GM12878 (cell line): ENCODE measurements at regions not wholly inside any gene's neighbourhood (a gene's known extent, or its start where the extent isn't known, plus 50 kb on each side); places are given as distances from the start of the nearest gene placed in this dataset.

ENCODE experiments used
- ATAC-seq: fragments of 200-7000 bp; cut with Tn5 transposase; 3 replicates; pipeline ENCODE4 v1.9.1; 2020; ENCODE audit warnings: mild to moderate bottlenecking, moderate library complexity
- BruUV-seq: library from RNA; stranded (reverse); fragments of 400-500 nt; replicated peaks from 2 replicates; lab custom pipeline; 2021; lab: Mats Ljungman, UMichigan
- CTCF ChIA-PET: fragments of 300-600 bp; sonication (Branson Sonifier 250); formaldehyde crosslinking; extraction: SDS; loops from one replicate; lab custom pipeline; 2021; ENCODE audit warnings: inconsistent platforms; lab: Yijun Ruan, JAX
- POLR2A ChIA-PET: fragments of 350-600 bp; formaldehyde crosslinking; extraction: SDS; loops from one replicate; lab custom pipeline; 2021; ENCODE audit warnings: inconsistent platforms; lab: Charles Lee
- RAD21 ChIA-PET: fragments of 300-600 bp; sonication (Branson Sonifier 250); formaldehyde crosslinking; loops from one replicate; lab custom pipeline; 2023; ENCODE audit warnings: antibody characterized with exemption; ENCODE audit not compliant: unreplicated experiment; lab: Charles Lee
- SMC1A ChIA-PET: fragments of 300-600 bp; sonication (Branson Sonifier 250); formaldehyde crosslinking; loops from one replicate; lab custom pipeline; 2023; ENCODE audit not compliant: unreplicated experiment, uncharacterized antibody; lab: Charles Lee
- DNase-seq: peaks from one replicate; pipeline ENCODE4 v3.0.0-alpha.2; 2011; ENCODE audit warnings: low read depth, low spot score
- FAIRE-seq: peaks from 3 replicates; lab custom pipeline; 2011; peaks lifted over from hg19 to GRCh38; lab: Jason Lieb, UNC
- H2AFZ ChIP-seq: 2 replicates; pipeline ENCODE4 v1.6.0; 2011; ENCODE audit warnings: low read depth, low read length, control low read depth; ENCODE audit not compliant: control insufficient read depth
- H3K27ac ChIP-seq: 2 replicates; pipeline ENCODE4 v1.5.1; 2011; ENCODE audit warnings: control low read depth; ENCODE audit not compliant: control insufficient read depth, insufficient read depth
- H3K27me3 ChIP-seq, 2 experiments: replicated peaks in 1 of 2; 2 replicates each; pipeline versions ENCODE4 v1.6.0 to v1.6.1; 2011; ENCODE audit warnings: low read length in 1 of 2; ENCODE audit not compliant: control insufficient read depth in 2 of 2, insufficient read depth in 2 of 2
- H3K36me3 ChIP-seq, 2 experiments: 2 replicates each; pipeline ENCODE4 v1.5.1; 2011; ENCODE audit warnings: low read length in 1 of 2; ENCODE audit not compliant: control insufficient read depth in 2 of 2, insufficient read depth in 2 of 2
- H3K4me1 ChIP-seq: 2 replicates; pipeline ENCODE4 v1.6.1; 2011; ENCODE audit warnings: mild to moderate bottlenecking, low read length, moderate library complexity, mixed read lengths; ENCODE audit not compliant: control insufficient read depth, insufficient read depth
- H3K4me2 ChIP-seq: 2 replicates; pipeline ENCODE4 v1.6.0; 2011; ENCODE audit warnings: control low read depth; ENCODE audit not compliant: control insufficient read depth, insufficient read depth
- H3K4me3 ChIP-seq: fragments of 200-600 bp; sonication (generic); 2 replicates; pipeline ENCODE4 v1.5.1; 2016
- H3K79me2 ChIP-seq: 2 replicates; pipeline ENCODE4 v1.6.0; 2011; ENCODE audit warnings: low read length; ENCODE audit not compliant: control insufficient read depth, insufficient read depth
- H3K9ac ChIP-seq: 2 replicates; pipeline ENCODE4 v1.8.0; 2011; ENCODE audit warnings: low read length, control low read depth, mixed read lengths; ENCODE audit not compliant: control insufficient read depth, insufficient read depth
- H3K9me3 ChIP-seq: replicated peaks from 3 replicates; pipeline ENCODE4 v1.5.1; 2011; ENCODE audit warnings: mild to moderate bottlenecking, low read length; ENCODE audit not compliant: control insufficient read depth, insufficient read depth
- H4K20me1 ChIP-seq: 2 replicates; pipeline ENCODE4 v1.6.0; 2011; ENCODE audit not compliant: control insufficient read depth, insufficient read depth
- ATF2 ChIP-seq: IDR thresholded peaks from 2 replicates; pipeline ENCODE4 v1.6.1; 2012; ENCODE audit warnings: low read length, inconsistent platforms
- IRF4 ChIP-seq: IDR thresholded peaks from 2 replicates; pipeline ENCODE4 v1.6.1; 2011; ENCODE audit warnings: low read depth, low read length
- RAD21 ChIP-seq: IDR thresholded peaks from 2 replicates; pipeline ENCODE4 v1.6.1; 2011; ENCODE audit warnings: mild to moderate bottlenecking, low read depth, low read length, moderate library complexity; ENCODE audit not compliant: insufficient read depth
- RBBP5 ChIP-seq: fragments of 200-600 bp; sonication (generic); conservative IDR thresholded peaks from 2 replicates; pipeline ENCODE4 v1.6.1; 2016
- RELA ChIP-seq: fragments of 450-650 bp; IDR thresholded peaks from 2 replicates; pipeline ENCODE4 v1.8.0; 2014; ENCODE audit warnings: borderline replicate concordance; ENCODE audit not compliant: partially characterized antibody
- SMAD1 ChIP-seq: fragments of 450-650 bp; IDR thresholded peaks from 2 replicates; pipeline ENCODE4 v1.6.1; 2018; ENCODE audit warnings: mild to moderate bottlenecking, low read depth; ENCODE audit not compliant: partially characterized antibody
- TBL1XR1 ChIP-seq: IDR thresholded peaks from 2 replicates; pipeline ENCODE4 v1.6.1; 2012; ENCODE audit warnings: low read depth, low read length, improper control_type of control experiment
- ZNF622 ChIP-seq: fragments of 450-650 bp; IDR thresholded peaks from 2 replicates; pipeline ENCODE4 v1.6.1; 2017; ENCODE audit warnings: mild to moderate bottlenecking, inconsistent platforms
- WGBS: methylation state at CpG from one replicate; pipeline ENCODE4 v1.1.6; 2016; ENCODE audit warnings: low lambda C conversion rate; ENCODE audit not compliant: insufficient replicate concordance, insufficient coverage; ENCODE audit errors: missing lambda C conversion rate; 5-methylcytosine and 5-hydroxymethylcytosine counted together
- in situ Hi-C: fragments of 300-500 bp; cut with MboI; formaldehyde crosslinking; loops from 9 replicates; pipeline ENCODE4 v1.14.3; 2018; ENCODE audit warnings: mixed read lengths
- intact Hi-C: fragments of 100-400 bp; cut with micrococcal nuclease; formaldehyde crosslinking; loops from one replicate; pipeline ENCODE4 v1.14.2; 2022; ENCODE audit not compliant: unreplicated experiment
- TF ChIP-seq, protein P1 (sequence below): IDR thresholded peaks from 2 replicates; pipeline ENCODE4 v1.6.1; 2011; ENCODE audit warnings: mild to moderate bottlenecking, low read depth, low read length, moderate library complexity; ENCODE audit not compliant: insufficient replicate concordance
- TF ChIP-seq, protein P2 (sequence below): fragments of 450-650 bp; formaldehyde crosslinking; IDR thresholded peaks from 2 replicates; pipeline ENCODE4 v1.4.0; 2022; ENCODE audit warnings: mild to moderate bottlenecking, moderate library complexity

DNA sequence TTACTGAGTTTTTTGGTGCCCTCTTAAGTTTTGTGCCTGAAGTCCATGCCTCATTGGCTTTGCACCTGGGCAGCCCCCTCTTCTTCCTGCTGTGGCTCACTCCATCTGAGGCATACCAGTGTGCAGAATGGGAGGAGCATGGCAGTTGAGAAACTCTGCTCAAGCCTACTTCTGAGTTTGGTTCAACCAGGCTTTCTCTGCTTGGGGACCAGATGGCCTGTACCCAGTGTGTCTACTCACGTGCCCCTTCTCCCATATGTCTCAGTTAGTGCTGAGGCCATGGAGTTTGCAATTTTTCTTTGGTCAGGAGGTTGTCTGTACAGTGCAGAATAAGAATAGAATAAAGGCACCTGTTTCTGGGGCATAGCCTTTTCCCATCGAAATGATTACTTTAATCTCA, 383.3 kb upstream of the DDHD1 start:
- Histone ChIP-seq H3K27me3 (no peaks in the 10 kb centered on the region), H3K27ac (no peak overlapping the region), H4K20me1 (no peaks in the 10 kb centered on the region), H3K9me3 (no peaks in the 10 kb centered on the region), H3K4me1 (peaks cover 4% of the 10 kb centered on the region), H3K9ac (no peak overlapping the region), H3K4me3 (no peak overlapping the region), H3K36me3 (no peaks in the 10 kb centered on the region), H3K79me2 (no peaks in the 10 kb centered on the region), H3K4me2 (no peak overlapping the region), H2AFZ (no peak overlapping the region)
- ATAC-seq = no peak
- no peak for FAIRE-seq
- RAD21 ChIA-PET = no interaction called here
- SMC1A ChIA-PET = no interaction called here
- in situ Hi-C loops = loop anchor here (5.0 to 25.0 kb wide), 2 partner anchors 641 to 801 kb away; no protein-coding TSS in a partner anchor
- 2% methylated on average over 2 of the region's 2 CpGs for WGBS
- TF ChIP-seq, protein P1, sequence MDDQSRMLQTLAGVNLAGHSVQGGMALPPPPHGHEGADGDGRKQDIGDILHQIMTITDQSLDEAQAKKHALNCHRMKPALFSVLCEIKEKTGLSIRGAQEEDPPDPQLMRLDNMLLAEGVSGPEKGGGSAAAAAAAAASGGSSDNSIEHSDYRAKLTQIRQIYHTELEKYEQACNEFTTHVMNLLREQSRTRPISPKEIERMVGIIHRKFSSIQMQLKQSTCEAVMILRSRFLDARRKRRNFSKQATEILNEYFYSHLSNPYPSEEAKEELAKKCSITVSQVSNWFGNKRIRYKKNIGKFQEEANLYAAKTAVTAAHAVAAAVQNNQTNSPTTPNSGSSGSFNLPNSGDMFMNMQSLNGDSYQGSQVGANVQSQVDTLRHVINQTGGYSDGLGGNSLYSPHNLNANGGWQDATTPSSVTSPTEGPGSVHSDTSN = no peak
- TF ChIP-seq SMAD1 = no peak
- TF ChIP-seq RELA = no peak
- TF ChIP-seq RBBP5 = no peak
- TF ChIP-seq IRF4 = no peak
- TF ChIP-seq ZNF622 = no peak
- BruUV-seq = no TSS peak
- DNase-seq = no peak
- CTCF ChIA-PET = interaction anchor here (1.0 to 6.1 kb wide), 2 partner anchors 639 to 811 kb away, joined by 5 to 68 read pairs; no protein-coding TSS in a partner anchor
- POLR2A ChIA-PET = no interaction called here
- intact Hi-C loops = loop anchor here (5.0 to 10.0 kb wide), 5 partner anchors 49 to 811 kb away; no protein-coding TSS in a partner anchor

- Histone ChIP-seq H4K20me1 (no peaks in the 10 kb centered on the region), H3K79me2 (no peaks in the 10 kb centered on the region), H3K4me3 (no peak overlapping the region), H3K27ac (no peak overlapping the region)
- DNase-seq (no peak), FAIRE-seq (no peak)
- no TSS peak for BruUV-seq
- CTCF ChIA-PET = no interaction called here
- TF ChIP-seq ATF2 = no peak
- TF ChIP-seq TBL1XR1 = no peak
- TF ChIP-seq, protein P2, sequence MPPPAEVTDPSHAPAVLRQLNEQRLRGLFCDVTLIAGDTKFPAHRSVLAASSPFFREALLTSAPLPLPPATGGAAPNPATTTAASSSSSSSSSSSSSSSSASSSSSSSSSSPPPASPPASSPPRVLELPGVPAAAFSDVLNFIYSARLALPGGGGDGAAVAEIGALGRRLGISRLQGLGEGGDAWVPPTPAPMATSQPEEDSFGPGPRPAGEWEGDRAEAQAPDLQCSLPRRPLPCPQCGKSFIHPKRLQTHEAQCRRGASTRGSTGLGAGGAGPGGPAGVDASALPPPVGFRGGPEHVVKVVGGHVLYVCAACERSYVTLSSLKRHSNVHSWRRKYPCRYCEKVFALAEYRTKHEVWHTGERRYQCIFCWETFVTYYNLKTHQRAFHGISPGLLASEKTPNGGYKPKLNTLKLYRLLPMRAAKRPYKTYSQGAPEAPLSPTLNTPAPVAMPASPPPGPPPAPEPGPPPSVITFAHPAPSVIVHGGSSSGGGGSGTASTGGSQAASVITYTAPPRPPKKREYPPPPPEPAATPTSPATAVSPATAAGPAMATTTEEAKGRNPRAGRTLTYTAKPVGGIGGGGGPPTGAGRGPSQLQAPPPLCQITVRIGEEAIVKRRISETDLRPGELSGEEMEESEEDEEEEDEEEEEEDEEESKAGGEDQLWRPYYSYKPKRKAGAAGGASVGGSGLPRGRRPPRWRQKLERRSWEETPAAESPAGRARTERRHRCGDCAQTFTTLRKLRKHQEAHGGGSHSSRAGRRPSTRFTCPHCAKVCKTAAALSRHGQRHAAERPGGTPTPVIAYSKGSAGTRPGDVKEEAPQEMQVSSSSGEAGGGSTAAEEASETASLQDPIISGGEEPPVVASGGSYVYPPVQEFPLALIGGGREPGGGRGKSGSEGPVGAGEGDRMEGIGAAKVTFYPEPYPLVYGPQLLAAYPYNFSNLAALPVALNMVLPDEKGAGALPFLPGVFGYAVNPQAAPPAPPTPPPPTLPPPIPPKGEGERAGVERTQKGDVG (CRISPR knock-in tag) = no peak
- no peak for TF ChIP-seq RAD21
- TF ChIP-seq, all 136 proteins: peak for 0
- Histone ChIP-seq H3K27me3 (no peaks in the 10 kb centered on the region), H3K9ac (no peak overlapping the region), H3K4me2 (no peak overlapping the region), H3K9me3 (no peaks in the 10 kb centered on the region), H3K4me1 (peaks cover 4% of the 10 kb centered on the region), H2AFZ (no peak overlapping the region), H3K36me3 (no peaks in the 10 kb centered on the region)
- POLR2A ChIA-PET = no interaction called here
- no peak for ATAC-seq
- RAD21 ChIA-PET = no interaction called here
- 67% methylated on average over 6 of the region's 6 CpGs for WGBS
- intact Hi-C loops = loop anchor here (5.0 to 10.0 kb wide), 5 partner anchors 48 to 812 kb away; no protein-coding TSS in a partner anchor
- SMC1A ChIA-PET = no interaction called here
- in situ Hi-C loops = loop anchor here (5.0 to 25.0 kb wide), 2 partner anchors 642 to 802 kb away; no protein-coding TSS in a partner anchor
These were observed 381.7 kb upstream of the DDHD1 start for GRCh38 chr14:53534841-53535240.
